LNCaP clone FGC (cell line): ENCODE measurements at regions not wholly inside any gene's neighbourhood (a gene's known extent, or its start where the extent isn't known, plus 50 kb on each side); places are given as distances from the start of the nearest gene placed in this dataset.
"Not testable (repeated sequence)": the region's sequence is repeated elsewhere in the genome, so short reads cannot be mapped to it uniquely, and the experiment has no call there.

ENCODE experiments used
- DNase-seq: peaks from one replicate; pipeline ENCODE4 v3.0.0-alpha.2; 2011; ENCODE audit warnings: low read depth
- H3K4me3 ChIP-seq: 2 replicates; pipeline ENCODE4 v1.5.1; 2011; ENCODE audit warnings: mild to moderate bottlenecking, low read depth, low read length, control low read depth
- CTCF ChIP-seq: IDR thresholded peaks from 2 replicates; pipeline ENCODE4 v1.5.1; 2012; ENCODE audit warnings: mild to moderate bottlenecking; ENCODE audit not compliant: control insufficient read depth, insufficient read depth; ENCODE audit errors: extremely low read depth

- H3K4me3 ChIP-seq = no peak overlapping the region
- DNase-seq = no peak
- TF ChIP-seq CTCF = no peak
Observed at GRCh38 chr1:108314815-108315214, 70.9 kb upstream of the NBPF4 start.

GRCh38 chr1:108316545-108316944 is 72.7 kb upstream of the NBPF4 start:
- TF ChIP-seq CTCF = peak; percentile 46; the same call in 1 of the 2 replicates
- no peak overlapping the region for H3K4me3 ChIP-seq
- peak; percentile 10 for DNase-seq

DNA sequence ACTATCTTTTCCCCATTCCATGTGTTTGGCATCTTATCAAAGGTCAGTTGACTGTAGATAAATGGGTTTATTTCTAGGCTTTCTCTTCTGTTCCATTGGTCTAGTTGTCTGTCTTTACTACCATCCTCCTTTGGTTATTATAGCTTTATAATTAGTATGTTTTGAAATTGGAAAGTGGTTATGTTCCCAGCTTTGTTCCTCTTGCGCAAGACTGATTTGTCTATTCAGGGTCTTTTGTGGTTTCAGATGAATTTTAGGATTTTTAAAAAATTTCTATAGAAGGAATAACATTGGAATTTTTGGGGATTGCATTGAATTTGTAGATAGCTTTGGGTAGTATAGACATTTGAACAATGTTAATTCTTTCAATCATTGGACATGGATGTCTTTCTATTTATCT is 77.0 kb upstream of the NBPF4 start:
- DNase-seq = no peak
- no peak overlapping the region for H3K4me3 ChIP-seq
- no peak for TF ChIP-seq CTCF

DNA sequence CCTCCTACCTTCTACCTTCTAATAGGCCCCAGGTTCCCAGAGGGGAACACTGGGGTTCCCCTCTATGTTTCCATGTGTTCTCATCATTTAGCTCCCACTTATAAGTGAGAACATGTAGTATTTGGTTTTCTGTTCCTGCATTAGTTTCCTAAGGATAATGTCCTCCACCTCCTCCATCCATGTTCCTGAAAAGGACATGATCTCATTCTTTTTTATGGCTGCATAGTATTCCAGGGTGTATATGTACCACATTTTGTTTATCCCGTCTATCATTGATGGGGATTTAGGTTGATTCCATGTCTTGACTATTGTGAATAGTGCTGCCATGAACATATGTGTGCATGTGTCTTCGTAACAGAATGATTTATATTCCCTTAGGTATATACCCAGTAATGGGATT is 81.5 kb upstream of the NBPF4 start:
- not testable (repeated sequence) for H3K4me3 ChIP-seq, DNase-seq

DNA sequence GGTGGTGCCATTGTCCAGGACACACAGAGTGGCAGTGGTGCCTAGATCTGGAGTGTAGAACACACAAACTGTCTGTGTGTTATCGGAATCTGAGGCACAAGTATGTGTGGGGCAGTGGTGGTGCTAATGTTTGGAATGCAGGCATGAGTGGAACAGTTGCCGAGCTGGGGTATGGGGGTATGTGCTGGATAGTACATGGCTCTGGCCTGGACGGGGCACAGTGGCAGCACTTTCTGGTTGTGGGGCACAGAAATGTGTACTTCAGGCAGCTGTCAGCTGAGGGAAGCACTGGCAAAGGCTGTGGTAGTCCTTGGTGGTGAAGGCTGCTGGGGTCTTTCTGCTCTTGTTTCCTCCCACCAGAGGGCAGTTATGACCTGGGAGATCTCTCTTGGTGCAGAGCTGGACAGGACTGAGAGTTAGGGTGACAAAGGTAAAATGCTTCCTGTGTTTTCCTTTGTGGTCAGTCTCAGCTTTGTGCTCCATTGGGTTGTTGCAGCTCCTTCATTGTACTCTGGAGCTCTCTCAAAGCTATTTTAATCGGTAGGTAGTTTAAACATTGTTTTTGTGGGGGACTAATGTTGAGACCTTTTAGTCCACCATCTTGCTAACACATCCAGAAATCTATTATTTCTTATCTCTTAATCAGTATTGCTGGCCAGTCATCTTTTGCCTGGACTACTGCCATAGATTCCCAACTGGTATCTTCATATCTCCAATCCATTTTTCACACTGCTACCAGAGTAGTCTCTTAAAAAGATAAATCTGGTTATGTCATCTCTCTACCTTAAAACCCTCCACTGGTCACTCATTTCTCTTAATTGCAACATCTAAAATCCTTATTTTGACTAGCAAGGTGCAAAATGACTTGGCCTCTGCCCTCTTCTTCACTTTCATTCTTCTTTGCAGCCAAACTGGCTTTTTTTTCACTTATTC is 83.9 kb upstream of the NBPF4 start:
- no peak for DNase-seq
- H3K4me3 ChIP-seq = no peak overlapping the region
- no peak; the same call in 1 of the 2 replicates for TF ChIP-seq CTCF

DNA sequence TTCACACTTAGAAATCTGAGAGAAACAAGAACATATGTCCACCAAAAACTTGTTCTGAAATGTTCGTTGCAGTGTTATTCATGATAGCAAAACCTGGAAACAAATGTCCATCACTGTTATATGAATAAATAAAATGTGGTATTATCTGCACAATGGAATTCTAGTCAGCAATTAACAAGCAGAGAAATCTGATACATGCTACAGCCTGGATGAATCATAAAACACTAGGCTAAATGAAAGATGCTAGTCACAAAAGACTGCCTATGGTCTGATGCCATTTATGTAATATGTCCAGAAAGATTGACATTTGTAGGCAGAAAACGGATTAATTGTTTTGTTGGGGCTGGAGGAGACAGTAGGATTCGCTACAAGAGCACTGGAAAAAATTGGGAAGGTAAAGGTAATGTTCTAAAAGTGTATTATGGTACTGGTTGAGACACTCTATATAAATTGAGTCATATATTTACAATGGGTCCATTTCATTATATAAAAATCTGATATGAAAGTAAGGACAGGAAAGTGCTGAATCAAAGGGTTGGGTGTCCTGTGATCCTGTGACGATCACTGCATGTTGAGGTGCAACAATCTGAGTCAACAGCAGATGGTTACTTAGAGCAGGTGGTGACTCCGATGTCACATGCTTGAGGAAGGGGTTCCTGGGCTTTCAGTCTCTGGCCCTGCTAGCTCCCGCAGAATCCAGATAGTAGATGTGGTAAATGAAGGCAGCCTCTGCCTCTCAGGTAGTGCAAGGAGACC is 102.1 kb upstream of the NBPF4 start:
- no peak for DNase-seq
- no peak overlapping the region for H3K4me3 ChIP-seq
- TF ChIP-seq CTCF = no peak

DNA sequence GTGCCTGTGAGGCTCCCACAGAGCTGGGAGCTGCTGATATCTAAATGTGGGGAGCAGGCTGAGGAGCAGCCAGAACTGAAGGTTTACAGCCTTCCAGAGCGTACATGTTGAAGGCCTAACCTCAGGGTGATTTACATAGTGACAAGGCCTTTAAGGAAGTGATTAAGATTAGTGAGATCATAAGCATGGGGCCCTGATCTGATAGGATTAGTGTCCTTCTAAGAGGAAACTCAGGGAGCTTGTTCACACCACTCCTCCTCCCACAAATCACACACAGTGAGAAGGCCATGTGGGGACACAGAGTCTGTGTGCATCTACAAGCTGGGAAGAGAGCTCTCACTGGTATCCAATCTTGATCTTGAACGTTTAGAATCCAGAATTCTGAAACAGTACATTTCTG is 92.3 kb upstream of the NBPF6 start:
- TF ChIP-seq CTCF = no peak

DNA sequence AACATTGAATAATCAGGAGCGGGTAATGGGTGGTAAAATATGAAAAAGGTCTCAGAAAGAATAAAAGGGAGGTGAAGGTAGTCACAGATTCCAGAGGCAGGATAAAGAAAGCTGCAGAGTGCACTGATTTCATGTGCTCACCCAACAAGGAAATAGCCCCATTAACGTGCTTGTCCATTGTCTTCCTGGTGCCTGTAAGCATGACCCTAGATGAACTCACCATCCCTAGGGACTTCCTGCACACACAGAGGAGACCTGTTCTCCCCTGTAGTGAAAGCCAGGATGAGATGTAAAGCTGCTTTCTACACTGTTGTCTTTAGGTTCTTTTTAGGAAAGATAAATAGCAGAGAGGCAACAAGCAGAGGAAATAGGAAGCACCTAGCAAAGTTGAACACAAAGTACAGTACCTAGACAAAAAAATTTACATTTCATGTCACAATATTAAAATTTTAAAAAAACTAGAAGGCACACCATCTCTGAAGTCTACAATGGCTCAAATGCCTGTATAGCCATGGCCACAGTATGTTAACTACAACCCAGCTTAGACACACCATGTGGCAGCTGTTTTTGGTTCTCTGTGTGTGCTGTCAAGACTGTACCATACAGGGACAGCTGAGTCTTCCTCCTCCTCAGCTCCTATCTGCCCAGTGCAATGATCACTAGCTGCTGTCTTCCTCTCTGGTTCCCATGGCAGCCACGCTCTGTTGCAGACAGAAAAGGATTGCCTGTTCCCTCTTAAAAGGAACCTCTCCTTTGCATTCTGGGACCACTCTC is 69.9 kb upstream of the NBPF6 start:
- H3K4me3 ChIP-seq, DNase-seq: not testable (repeated sequence)

More for the DNA sequence above, 92.3 kb upstream of the NBPF6 start:
- H3K4me3 ChIP-seq = no peak overlapping the region
- DNase-seq = no peak
